HG02678 (cell line): ENCODE measurements at regions not wholly inside any gene's neighbourhood (a gene's known extent, or its start where the extent isn't known, plus 50 kb on each side); places are given as distances from the start of the nearest gene placed in this dataset.

Experiments
- ATAC-seq: cut with Tn5 transposase; IDR thresholded peaks from one replicate; pipeline ENCODE4 v1.9.1; 2021; ENCODE audit warnings: mild to moderate bottlenecking, moderate library complexity; ENCODE audit not compliant: unreplicated experiment

DNA sequence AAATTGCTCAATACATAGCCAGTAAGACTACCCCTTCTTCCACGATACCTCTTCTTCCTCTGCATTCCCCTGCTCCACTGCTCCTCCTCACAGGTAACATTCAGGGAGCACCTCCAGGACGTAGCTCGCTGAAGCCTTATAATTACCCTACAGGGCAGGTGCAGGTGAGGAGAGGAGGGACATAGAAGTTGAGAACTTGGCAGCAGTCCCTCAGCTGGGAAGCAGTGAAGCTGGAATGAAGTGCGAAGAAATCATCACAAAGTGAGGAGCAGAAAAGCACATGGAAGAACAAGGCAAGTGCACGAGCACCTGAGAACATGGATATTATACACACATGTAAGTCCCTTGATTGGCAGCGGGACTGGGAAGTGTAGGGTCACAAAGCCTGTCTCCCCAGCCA lies 118.2 kb downstream of the HSD17B3 start:
- ATAC-seq, result no peak

DNA sequence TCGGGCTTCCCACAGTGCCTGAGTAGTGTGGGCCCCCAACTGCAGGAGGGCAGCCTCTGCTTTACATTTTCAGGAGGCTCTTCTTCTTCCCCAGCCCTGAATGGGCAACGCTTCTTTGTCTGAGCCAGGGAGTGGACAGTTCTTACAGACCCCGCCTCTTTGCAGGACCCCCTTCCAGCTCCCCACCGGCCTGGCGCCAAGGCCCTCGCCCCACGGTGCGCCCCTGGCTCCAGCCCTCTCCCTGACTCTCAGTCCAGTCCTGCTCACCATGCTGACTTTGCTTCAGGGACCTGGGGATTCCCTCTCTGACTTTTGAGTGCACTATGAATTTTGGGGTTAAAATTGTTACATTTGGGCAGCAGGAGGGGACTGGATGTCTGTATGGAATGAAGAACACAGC lies 123.8 kb downstream of the HSD17B3 start:
- ATAC-seq, result no peak

DNA sequence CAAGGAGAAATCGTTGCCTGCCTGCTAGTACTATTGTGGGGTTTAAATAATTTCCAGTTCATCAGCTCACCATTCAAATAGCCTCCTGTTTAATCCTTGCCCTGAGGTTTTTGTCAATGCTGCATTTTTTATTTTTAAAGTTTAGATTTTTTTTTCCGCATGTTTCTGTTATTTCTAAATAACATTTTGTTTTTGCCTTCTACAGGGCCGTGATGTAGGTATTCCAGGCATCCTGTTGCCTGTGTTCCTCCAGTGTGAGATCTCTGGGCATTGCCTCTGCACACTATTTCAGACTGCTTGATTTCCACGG lies 124.3 kb downstream of the HSD17B3 start:
- ATAC-seq, result no peak

DNA sequence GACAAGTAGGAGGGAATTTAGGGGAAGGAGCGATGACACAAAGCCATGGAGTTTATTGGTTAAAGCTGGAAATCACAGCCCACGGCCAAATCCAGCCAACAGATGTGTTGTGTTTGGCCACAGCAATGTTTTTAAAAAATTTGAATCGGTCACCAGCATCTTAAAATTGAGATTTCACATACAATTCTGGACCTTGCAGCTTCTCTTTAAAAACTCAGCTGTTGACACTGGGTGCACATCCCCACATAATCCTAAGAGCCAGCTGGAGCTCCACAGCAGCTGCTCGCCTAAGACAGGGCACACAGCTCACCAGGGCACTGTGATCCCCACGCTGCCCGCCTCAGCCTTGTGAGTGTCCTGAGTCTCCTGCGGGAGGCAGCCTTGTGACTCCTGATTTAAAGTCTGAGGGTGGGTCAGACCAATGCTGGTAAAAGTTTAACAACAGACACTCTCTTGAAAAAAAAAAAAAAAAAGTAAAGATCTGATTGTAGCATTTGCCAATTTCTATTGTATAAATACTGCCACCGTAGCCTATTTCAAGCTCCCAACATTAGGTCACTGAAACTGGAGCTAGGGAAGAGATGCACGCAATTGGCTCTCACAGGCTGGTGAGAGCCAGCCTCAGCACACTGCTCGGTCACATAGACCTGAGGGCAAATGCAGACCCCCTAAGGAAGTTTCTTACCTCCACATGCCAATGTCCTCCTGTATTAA lies 124.8 kb downstream of the HSD17B3 start:
- no peak for ATAC-seq

DNA sequence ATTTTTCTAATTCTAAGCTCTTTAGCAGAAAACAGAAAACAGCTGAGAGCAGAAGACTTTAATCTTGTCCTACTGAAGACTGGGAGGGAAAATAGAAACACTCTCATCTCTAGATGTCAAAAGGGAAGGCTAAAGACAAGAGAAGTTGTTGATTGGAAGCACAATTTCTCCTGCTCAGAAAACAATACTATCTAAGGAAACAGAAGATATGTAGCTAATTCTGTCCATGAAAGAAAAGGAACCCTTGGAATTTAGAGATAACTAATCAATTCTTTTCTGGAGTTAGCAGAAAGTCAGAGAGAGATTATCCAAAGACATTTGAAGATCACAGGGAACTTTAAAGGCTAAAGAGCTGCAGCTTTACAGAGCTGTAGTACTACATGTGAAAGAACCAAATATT lies 126.2 kb downstream of the HSD17B3 start:
- ATAC-seq, result no peak

DNA sequence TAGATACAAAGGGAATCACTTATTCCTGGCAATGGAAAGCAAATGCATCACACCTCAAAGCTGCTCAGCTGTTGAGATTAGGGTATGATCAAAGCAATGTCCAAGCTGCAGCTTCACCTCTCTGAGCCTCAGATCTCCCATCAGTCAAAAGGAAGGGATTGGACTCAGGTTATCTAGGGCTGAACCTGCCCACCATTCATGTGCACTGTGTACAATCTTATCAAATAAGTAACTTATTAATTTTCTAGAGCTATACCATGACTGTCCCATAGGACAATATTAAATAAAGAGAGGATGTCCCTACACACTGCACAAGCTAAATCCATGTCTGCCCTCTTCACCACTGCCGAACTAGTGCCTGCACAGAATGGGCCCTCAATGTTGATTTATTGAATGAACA lies 127.0 kb downstream of the HSD17B3 start:
- ATAC-seq, result no peak

DNA sequence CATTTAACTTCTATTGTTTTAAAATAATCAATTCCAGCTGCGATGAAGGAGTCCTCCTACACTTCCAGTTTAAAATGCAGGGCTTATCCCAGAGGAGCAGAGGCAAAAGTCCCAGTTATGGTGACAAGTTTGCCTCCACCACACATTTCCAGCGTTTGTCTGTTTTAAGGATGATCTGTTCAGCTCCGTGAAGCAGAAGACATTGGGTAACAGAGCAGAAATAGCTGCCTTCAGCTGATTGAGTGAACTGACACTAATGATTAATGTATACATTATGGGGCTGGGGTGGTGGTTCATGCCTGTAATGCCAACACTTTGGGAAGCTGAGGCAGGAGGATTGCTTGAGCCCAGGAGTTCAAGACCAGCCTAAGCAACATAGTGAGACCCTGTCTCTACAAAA lies 127.6 kb downstream of the HSD17B3 start:
- ATAC-seq, result no peak

DNA sequence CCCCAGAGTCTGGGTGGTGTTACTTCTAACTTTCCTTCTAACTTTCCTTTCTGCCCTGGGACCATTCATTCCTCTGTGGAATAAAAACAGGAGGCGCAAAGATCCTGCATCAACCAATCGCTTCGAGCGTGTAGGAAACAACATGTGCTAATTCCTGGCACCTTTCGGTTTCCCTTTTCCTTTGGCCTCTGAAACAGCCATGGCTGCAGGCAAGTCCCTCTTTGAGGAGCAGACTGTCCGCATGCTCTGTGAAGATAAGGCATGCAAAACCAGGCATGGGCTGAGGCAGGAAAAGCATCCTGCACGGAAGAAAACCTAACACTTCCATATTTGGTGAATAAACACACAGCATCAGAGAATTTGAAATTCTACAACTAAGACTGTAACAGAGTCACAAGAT lies 128.3 kb downstream of the HSD17B3 start:
- no peak for ATAC-seq

DNA sequence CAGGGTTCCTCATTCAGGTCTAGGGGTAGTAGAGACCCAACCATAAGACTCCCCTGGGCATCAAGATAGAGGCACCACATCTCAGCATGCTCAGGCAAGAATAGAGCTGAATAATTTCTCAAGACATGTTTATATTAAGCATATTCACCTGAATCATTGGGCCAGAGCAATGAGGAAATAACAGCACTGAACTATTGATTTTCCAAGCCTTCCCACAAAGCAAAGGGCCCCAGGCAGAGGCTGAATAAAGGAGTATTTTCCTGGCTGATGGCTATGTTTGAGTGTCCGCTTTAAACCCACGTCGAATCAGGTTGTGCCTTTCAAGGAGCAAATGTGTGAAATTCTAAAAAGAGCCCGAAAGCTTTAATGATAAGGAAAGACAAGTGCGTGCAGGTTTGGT lies 129.2 kb downstream of the HSD17B3 start:
- no peak for ATAC-seq

DNA sequence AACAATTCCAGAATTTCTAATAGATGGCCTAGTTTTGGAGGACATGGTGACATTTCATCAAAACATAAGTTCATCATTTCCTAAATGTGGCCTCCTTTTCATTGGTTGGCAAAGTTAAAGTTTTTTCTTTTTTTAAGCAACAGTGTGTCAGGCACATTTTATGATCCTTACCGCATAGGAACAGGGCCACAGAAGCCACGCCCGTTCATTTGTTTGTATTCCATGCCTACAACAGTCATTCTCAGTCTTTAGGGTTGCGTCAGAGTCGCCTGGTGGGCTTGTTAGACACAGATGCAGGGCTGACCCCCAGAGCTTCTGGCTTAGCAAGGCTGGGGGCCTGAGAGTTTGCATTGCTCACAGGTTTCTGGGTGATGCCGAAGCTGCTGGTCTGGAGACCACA lies 130.2 kb downstream of the HSD17B3 start:
- no peak for ATAC-seq

DNA sequence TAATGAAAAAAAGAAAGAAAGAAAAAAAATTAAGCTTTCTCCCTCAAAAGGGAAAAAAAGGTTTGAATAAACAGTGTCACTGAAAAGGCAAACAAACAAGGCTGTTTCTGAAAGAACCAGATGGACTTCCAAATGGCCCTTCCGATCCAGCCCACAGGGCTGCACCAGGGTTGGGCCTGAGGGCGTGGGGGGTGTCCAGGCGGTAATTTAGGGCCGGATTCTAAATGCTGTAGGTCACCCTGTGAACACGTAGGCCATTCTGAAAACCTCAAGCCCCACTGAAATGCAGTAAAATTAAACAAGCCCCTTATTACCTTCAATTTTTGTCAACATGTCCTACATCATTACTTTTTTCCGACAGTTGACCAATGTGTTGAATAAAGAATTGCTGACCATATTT lies 132.1 kb downstream of the HSD17B3 start:
- no peak for ATAC-seq

DNA sequence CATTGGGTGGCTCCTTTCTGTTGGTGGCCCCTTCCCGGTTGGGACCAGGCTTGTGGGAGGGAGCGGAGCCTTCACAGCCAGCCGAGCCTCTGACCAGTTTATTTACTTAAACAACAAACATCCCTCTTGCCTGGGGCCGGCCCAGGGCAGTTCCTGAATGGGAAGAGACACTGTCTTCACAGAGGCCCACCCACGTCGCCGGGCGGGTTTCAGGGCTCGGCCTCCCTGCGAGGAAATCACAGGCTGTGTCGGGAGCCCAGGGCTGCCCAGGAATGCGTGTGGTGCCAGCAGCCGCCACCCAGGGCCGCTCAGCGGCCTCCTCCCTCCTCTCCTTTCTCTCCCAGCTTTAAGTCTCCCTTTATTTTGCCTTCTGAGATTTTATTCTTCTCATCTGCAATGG lies 132.5 kb downstream of the HSD17B3 start:
- ATAC-seq, result no peak

DNA sequence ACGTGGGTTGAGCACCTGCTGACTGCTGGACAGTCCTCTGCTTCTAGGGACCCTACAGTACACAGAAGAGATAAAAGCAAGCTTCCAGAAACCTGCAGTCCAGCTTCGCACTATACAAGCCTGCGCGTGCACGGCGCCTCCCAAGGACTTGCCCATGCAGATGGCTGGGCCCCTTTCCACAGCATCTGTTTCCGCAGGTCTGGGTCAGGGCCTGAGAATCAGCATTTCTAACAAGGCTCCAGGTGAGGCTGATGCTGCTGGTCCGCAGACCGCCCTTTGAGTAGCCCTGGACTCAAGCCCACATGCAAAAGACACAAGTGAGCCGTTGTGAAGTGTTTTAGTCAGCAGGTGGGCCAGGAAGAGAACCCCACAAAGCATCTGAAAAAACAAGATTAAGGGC lies 133.1 kb downstream of the HSD17B3 start:
- no peak for ATAC-seq

DNA sequence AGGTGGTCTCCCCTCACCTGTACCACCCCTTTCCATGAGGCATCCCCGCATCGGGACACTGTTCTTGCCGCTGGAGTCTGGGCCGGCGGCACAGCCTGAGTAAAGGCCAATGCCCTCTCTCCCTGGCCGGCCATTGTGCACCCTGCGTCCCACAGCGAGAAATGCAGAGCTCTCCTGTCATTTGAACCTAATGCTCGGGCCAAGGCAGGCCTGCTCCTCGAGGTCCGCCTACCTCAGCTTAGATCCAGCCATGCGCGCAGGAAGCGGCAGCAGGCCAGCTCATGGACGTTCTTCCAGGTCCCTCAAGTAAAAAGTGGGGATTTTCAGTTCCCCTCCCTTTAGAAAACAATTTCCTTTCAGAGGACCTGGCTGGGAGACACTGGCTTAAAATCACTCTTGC lies 135.0 kb downstream of the HSD17B3 start:
- no peak for ATAC-seq

DNA sequence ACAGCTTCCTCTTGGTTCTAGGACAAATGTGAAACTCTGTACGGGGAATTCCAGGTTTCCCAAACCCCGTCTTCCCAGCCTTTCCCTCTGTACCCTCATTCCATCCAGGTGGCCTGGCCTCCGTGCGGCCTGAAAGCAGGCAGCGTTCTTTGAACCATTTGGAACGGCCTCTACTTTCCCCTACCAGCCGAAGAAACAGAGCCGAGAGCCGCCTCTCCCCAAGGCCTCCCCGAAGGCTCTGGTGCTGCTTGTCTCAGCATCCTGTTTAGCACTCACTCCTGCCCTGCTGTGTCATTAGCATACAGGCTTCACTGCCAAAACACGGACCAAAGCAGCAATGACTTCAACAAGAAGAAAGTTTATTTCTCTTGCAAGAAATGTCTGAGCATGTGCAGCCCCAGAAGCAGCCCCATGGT lies 137.7 kb downstream of the HSD17B3 start:
- no peak for ATAC-seq

DNA sequence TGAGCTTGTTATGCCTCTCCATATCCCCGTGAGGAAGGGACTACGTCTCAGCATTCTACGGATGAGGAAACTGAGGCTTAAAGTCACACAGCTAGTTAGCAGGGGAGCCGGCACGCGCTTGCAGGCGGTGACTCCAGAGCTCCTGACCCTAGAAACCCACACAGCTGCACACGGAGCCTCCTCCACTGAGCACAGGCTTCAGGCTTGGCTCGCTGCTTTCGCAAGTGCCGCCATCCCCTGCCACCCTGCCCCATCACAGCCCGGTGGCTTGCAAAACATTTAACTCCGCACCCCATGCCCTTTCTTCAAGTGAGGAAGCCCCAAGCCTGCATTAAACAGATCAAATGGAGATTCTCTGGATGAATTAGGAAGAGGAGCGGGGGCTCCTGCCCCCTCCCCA lies 138.3 kb downstream of the HSD17B3 start:
- no peak for ATAC-seq

DNA sequence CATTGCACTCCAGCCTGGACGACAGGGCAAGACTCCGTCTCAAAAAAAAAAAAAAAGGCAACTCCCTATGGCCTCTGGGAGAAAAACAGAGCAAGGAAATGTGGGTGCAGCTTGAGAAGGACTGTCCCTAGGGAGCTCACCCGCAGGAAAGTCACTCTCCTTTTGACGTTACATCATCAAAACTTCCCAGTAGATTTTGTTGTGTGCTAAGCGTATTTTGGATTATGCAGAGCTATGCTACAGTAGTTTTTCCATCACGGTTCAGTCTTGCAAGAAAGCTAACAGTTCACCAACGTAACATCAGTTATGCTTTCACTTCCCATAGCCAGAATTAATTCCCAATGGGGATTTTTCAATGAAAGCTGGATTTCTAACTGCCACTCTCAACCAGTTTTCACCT lies 138.8 kb downstream of the HSD17B3 start:
- ATAC-seq, result no peak

DNA sequence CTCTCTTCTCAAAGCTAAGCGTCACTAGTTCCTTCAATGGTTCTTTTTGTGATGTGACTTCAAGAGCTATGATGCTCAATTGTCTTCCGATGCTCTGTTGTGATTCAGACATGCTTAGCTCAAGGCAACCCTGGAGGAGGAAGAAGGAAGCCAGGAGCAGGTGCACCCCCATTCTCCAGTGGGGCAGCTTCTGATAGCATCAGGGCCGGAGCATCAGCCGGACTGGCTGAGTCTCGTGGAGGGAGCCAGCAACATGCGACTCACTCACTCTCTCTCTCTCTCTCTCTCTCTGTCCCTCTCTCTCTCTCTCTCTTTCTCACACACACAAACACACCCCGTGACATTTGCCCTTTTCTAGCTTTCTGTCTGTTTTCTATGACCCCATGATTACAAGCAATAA lies 140.2 kb downstream of the HSD17B3 start:
- no peak for ATAC-seq

DNA sequence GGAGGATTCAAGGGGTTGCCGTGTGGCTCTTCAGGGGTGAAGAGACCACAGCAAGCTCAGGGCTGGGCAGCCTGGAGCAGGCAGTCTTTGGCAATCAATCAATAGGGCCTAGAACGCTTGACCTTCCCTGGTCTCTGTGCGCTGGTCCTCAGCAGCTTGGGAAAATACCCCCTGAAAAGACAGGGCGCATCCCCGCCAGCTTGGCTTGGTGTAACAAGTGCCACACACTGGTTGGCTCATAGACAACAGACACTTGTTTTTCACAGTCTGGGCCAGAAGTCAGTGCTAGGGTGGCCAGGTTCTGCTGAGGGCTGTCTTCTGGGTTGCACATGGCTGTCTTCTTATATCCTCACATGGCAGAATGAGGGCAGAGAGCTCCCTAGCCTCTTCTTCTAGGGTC lies 141.1 kb downstream of the HSD17B3 start:
- no peak for ATAC-seq

DNA sequence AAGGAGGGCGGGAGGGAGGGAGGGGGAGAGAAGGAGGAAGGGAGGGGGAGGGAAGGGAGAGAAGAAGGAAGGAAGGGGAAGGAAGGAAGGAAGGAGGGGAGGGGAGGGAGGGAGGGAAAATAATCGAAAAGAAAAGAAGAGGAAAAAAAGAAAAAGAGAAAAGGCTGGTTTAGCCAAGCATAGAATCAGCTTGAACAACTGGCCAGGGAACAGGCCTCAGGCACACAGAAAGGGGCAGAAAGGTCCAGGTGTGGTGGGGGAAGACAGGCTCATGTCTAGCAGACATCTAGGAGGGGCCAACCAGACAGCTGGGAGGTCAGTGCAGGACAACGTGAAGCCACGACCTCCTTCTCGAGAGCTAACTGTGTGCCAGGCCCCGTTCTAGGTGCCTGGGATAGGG lies 141.8 kb downstream of the HSD17B3 start:
- no peak for ATAC-seq

DNA sequence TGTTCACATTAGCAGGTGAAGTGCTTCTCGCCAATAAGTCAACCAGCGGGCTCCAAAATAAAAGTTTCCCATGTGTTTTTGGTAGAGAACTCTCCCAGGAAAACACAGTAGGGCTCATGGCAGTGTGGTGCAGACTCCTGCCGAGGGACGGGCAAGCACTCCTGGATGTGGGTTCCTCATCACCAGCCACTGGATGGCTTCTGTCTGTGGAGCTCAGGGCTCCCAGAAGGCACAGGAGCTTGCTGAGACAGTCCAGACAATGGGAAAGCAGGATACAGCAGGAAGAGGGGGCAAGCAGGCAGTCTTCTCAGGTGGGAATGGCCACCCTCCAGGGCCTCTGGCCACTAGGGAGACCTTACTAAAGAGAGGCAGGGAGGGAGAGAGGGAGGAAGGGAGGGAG lies 142.4 kb downstream of the HSD17B3 start:
- no peak for ATAC-seq

DNA sequence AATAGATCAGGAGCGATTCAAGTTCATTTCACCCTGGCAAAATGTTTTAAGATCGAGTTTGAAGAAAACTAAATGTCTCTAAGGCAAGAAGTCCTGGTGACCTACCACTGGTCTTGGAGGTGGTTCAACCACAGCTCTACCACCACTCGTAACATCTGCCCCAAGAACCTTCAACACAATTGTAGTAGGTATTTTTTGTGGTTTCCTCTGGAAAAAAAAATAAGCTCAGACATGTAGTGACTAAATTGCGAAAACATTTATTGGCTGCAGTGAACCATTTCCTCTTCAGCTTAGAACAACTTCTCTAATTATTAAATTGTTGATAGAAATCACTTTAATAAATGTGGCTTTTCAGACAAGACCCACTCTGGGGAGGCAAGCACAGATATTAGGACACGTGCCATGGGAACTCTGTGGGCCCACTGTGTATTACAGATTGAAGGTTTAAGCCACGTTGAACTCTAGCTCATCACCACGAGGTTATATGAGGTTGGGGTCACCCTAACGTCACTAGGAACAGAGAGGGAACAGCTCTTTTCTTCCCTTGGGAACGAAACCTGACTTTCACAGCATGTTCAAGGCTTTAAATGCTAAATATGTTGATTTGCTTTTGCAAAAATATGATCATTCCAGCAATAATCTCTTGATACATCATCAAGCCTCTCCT lies 142.9 kb downstream of the HSD17B3 start:
- no peak for ATAC-seq

DNA sequence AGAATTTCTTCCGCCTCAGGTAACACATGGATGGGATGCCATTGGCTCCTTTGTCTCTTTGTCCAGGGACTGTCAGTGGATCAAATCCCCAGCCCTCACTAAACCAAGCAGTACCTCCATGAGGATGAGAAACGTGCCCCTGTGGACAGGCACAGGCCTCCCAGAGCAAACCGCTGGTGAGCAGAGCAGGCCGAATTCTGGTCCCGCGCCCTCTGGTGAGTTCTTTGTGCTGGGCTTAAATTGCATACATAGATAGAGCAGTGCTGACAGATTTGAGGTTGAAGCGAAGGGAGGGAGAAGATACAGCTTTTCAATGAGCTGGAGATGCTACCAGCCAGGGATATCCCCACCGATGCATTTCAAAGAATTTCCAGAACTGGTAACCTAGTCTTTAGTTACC lies 143.8 kb downstream of the HSD17B3 start:
- ATAC-seq, result no peak
